ENCODE measurements at regions not wholly inside any gene's neighbourhood (a gene's known extent, or its start where the extent isn't known, plus 50 kb on each side); places are given as distances from the start of the nearest gene placed in this dataset.

DNA sequence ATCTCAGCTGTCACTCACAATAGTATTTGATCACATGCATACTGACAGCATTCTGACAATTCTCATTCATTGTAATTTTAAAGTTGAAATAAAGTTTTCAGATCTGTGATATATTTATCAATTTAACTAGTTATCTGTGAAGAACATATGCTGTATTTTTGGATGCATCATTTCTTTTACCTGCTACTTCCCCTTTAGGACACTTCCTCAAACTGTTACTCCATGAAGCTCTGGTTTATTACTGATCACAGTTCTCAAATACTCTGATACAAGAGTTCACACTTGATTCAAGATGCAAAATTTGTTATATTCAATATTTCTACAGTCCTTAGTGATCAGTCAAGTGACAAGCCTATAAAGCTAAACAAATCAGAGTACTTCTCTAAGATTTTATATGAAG lies 1655.2 kb downstream of the LRRC4C start:
- no peak overlapping the region for H3K27ac ChIP-seq
- TF ChIP-seq, protein P1, sequence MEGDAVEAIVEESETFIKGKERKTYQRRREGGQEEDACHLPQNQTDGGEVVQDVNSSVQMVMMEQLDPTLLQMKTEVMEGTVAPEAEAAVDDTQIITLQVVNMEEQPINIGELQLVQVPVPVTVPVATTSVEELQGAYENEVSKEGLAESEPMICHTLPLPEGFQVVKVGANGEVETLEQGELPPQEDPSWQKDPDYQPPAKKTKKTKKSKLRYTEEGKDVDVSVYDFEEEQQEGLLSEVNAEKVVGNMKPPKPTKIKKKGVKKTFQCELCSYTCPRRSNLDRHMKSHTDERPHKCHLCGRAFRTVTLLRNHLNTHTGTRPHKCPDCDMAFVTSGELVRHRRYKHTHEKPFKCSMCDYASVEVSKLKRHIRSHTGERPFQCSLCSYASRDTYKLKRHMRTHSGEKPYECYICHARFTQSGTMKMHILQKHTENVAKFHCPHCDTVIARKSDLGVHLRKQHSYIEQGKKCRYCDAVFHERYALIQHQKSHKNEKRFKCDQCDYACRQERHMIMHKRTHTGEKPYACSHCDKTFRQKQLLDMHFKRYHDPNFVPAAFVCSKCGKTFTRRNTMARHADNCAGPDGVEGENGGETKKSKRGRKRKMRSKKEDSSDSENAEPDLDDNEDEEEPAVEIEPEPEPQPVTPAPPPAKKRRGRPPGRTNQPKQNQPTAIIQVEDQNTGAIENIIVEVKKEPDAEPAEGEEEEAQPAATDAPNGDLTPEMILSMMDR (conservative IDR thresholded peaks at IDR 0.05): no peak
- no peak for TF ChIP-seq ZFX (IDR thresholded peaks at IDR 0.05)

GRCh38 chr11:39786682-39787081 lies 1672.8 kb downstream of the LRRC4C start:
- no peak overlapping the region for H3K27ac ChIP-seq
- TF ChIP-seq, protein P1 (conservative IDR thresholded peaks at IDR 0.05): no peak
- no peak for TF ChIP-seq ZFX (IDR thresholded peaks at IDR 0.05)

- no peak overlapping the region for H3K27ac ChIP-seq
- TF ChIP-seq, protein P1 (conservative IDR thresholded peaks at IDR 0.05): no peak
- TF ChIP-seq ZFX (IDR thresholded peaks at IDR 0.05): no peak
Observed at GRCh38 chr11:39786281-39786680, 1673.2 kb downstream of the LRRC4C start.

- TF ChIP-seq ZFX (IDR thresholded peaks at IDR 0.05): no peak
- TF ChIP-seq, protein P1 (conservative IDR thresholded peaks at IDR 0.05): no peak
- no peak overlapping the region for H3K27ac ChIP-seq
Observed at GRCh38 chr11:39784873-39785272, 1674.6 kb downstream of the LRRC4C start.

DNA sequence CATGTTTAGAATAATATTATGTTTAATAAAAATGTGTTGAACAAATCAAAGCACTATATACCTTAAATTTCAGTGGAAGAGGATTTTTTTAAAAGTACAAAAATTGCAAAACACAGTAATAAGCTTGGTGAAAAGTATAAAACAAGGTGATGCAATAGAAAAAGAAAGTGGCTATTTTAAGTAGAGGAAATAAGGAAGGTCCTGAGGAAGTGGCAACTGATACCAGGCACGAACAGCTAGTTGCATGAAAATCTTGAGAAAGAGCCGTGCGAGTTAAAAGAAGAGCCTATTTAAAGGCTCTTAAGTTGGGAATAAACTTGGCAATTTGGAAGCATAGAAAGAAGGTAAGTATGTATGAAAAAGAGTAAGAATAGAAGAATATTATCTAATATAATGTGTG lies 1679.3 kb downstream of the LRRC4C start:
- H3K27ac ChIP-seq: no peak overlapping the region
- TF ChIP-seq, protein P1 (conservative IDR thresholded peaks at IDR 0.05): no peak
- TF ChIP-seq ZFX (IDR thresholded peaks at IDR 0.05): no peak

DNA sequence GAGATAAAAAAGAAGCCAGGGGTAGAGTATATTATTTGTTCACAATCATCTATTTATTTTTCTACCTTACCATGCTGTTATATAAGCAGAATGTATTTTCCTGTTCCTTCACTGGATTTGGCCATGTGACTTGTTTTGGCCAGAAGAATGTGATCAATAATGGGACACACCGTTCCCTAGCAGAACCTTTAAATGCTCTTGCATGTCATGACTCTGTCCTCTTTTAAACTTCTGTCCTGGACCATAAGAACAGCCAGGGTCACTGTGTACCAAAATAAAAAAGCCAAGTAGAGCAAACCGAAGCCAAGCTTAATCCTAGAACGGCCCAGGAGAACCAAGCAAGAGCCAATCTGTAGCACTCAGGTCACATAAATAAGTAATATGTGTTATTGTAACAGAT lies 1682.4 kb downstream of the LRRC4C start:
- TF ChIP-seq ZFX (IDR thresholded peaks at IDR 0.05): no peak
- TF ChIP-seq, protein P1 (conservative IDR thresholded peaks at IDR 0.05): no peak
- H3K27ac ChIP-seq: no peak overlapping the region

DNA sequence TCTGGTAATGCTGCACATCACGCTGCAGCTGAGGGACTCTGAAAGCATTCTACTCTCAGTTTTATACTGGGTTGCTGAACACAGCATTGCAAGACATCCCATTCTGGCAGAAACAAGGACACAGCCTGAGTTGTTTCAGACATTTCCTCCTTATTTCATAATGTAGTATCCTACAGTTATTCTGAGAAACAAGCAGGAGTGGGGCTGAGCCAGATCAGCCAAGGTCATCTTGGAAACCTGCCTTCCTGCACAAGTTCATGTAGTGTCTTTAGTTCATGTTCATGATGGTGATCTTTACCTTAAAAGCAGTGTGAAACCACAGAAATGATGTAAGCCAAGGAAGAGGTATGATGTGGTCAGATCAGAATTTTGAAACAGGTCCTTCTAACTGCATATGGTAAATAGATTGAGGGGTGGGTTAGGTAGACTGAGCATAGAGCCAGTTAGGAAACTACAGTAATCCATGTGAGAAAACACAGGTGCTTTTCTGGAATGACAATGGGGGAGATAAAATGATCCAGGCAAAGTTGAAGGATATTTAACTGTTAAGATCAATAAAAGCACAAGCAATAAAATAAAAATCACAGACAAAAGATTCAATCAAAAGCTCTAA lies 1686.8 kb downstream of the LRRC4C start:
- no peak overlapping the region for H3K27ac ChIP-seq
- no peak for TF ChIP-seq ZFX (IDR thresholded peaks at IDR 0.05)
- TF ChIP-seq, protein P1 (conservative IDR thresholded peaks at IDR 0.05): no peak

Data from C4-2B (cell line).